ENCODE measurements at regions not wholly inside any gene's neighbourhood (a gene's known extent, or its start where the extent isn't known, plus 50 kb on each side); places are given as distances from the start of the nearest gene placed in this dataset.

DNA sequence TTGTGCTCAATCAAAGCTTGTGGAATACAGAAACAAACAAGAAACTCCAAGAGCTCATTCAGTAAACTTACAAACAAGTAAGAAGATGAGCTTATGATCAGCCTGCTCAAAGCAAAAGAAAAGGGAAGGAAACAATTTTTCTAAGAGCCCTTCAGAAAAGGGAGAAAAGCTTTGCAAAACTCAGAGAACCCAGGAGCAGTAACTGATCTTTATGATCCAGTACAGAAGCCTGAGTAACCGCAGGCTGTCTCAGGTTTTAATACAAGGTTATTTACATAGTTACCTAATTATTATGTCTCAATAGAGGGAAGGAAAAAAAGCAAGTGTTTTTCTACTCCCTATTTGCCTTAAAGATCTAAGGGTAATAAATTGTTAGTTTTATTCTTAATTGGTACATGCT, 226.5 kb downstream of the MAFB start:
- TF ChIP-seq POLR2A (IDR thresholded peaks at IDR 0.05) (no peak), EP300 (IDR thresholded peaks at IDR 0.05) (no peak)
- TF ChIP-seq, protein P1, sequence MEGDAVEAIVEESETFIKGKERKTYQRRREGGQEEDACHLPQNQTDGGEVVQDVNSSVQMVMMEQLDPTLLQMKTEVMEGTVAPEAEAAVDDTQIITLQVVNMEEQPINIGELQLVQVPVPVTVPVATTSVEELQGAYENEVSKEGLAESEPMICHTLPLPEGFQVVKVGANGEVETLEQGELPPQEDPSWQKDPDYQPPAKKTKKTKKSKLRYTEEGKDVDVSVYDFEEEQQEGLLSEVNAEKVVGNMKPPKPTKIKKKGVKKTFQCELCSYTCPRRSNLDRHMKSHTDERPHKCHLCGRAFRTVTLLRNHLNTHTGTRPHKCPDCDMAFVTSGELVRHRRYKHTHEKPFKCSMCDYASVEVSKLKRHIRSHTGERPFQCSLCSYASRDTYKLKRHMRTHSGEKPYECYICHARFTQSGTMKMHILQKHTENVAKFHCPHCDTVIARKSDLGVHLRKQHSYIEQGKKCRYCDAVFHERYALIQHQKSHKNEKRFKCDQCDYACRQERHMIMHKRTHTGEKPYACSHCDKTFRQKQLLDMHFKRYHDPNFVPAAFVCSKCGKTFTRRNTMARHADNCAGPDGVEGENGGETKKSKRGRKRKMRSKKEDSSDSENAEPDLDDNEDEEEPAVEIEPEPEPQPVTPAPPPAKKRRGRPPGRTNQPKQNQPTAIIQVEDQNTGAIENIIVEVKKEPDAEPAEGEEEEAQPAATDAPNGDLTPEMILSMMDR (IDR thresholded peaks at IDR 0.05) = no peak

Data from stomach (tissue), 4 donors.